OCI-LY7 (cell line): ENCODE measurements at regions not wholly inside any gene's neighbourhood (a gene's known extent, or its start where the extent isn't known, plus 50 kb on each side); places are given as distances from the start of the nearest gene placed in this dataset.

Experiments used
- BruUV-seq: library from RNA; stranded (reverse); fragments of 400-500 nt; replicated peaks from 2 replicates; lab custom pipeline; 2021; lab: Mats Ljungman, UMichigan
- CTCF ChIA-PET: fragments of 300-600 bp; sonication (Branson Sonifier 250); formaldehyde crosslinking; loops from one replicate; lab custom pipeline; 2022; ENCODE audit warnings: antibody characterized with exemption; ENCODE audit not compliant: unreplicated experiment; lab: Charles Lee
- POLR2A ChIA-PET: fragments of 300-600 bp; sonication (Branson Sonifier 250); formaldehyde crosslinking; loops from one replicate; lab custom pipeline; 2022; ENCODE audit warnings: antibody characterized with exemption; lab: Charles Lee
- DNase-seq: peaks from one replicate; pipeline ENCODE4 v3.0.0-alpha.2; 2015; ENCODE audit warnings: low spot score
- H2AFZ ChIP-seq: fragments of 200-600 bp; sonication (generic), shearing (Covaris generic); 2 replicates; pipeline ENCODE4 v1.6.1; 2014; ENCODE audit warnings: mild to moderate bottlenecking, antibody characterized with exemption, low read length, moderate library complexity
- H3K27ac ChIP-seq: fragments of 200-600 bp; sonication (generic); 2 replicates; pipeline ENCODE4 v1.5.1; 2014; ENCODE audit warnings: mixed run types, low read depth, mild to moderate bottlenecking, moderate library complexity, low read length, inconsistent platforms; ENCODE audit not compliant: poor library complexity, severe bottlenecking
- H3K36me3 ChIP-seq: fragments of 200-600 bp; sonication (generic); 2 replicates; pipeline ENCODE4 v1.6.1; 2014; ENCODE audit warnings: mild to moderate bottlenecking, antibody characterized with exemption, low read length, moderate library complexity, mixed read lengths; ENCODE audit not compliant: insufficient read depth
- H3K4me1 ChIP-seq: fragments of 200-600 bp; sonication (generic); 2 replicates; pipeline ENCODE4 v1.5.1; 2014; ENCODE audit warnings: mild to moderate bottlenecking, low read length; ENCODE audit not compliant: insufficient read depth, poor library complexity, severe bottlenecking
- H3K4me2 ChIP-seq: fragments of 200-600 bp; sonication (generic); 2 replicates; pipeline ENCODE4 v1.6.1; 2014; ENCODE audit warnings: mild to moderate bottlenecking, low read length
- H3K4me3 ChIP-seq: fragments of 200-600 bp; sonication (generic); 2 replicates; pipeline ENCODE4 v1.5.1; 2014; ENCODE audit warnings: mild to moderate bottlenecking, low read depth, low read length; ENCODE audit not compliant: poor library complexity, severe bottlenecking
- H3K79me2 ChIP-seq: fragments of 200-600 bp; sonication (generic); 2 replicates; pipeline ENCODE4 v1.6.1; 2016; ENCODE audit warnings: low read depth, mild to moderate bottlenecking, low read length, moderate library complexity, mixed read lengths; ENCODE audit not compliant: insufficient read depth
- H3K9me2 ChIP-seq: fragments of 200-600 bp; sonication (generic); 2 replicates; pipeline ENCODE4 v1.6.1; 2016; ENCODE audit warnings: mild to moderate bottlenecking, low read length, mixed read lengths; ENCODE audit not compliant: insufficient read depth
- H3K9me3 ChIP-seq: fragments of 200-600 bp; sonication (generic); 2 replicates; pipeline ENCODE4 v1.6.1; 2014; ENCODE audit warnings: mild to moderate bottlenecking, mixed run types, low read length, mixed read lengths
- H4K20me1 ChIP-seq: fragments of 200-600 bp; sonication (generic); 2 replicates; pipeline ENCODE4 v1.6.1; 2014; ENCODE audit warnings: mild to moderate bottlenecking, antibody characterized with exemption, low read length, moderate library complexity, mixed read lengths; ENCODE audit not compliant: insufficient read depth
- CTCF ChIP-seq: fragments of 200-600 bp; sonication (generic); conservative IDR thresholded peaks from 2 replicates; pipeline ENCODE4 v1.5.1; 2014; ENCODE audit warnings: mild to moderate bottlenecking, antibody characterized with exemption, low read length, moderate library complexity, mixed read lengths
- EZH2phosphoT487 ChIP-seq: fragments of 200-600 bp; sonication (generic); IDR thresholded peaks from 2 replicates; pipeline ENCODE4 v1.6.1; 2018; ENCODE audit warnings: low read depth, borderline replicate concordance, mild to moderate bottlenecking, mixed run types, antibody characterized with exemption, low read length, moderate library complexity, mixed read lengths
- intact Hi-C: fragments of 100-400 bp; cut with micrococcal nuclease; formaldehyde crosslinking; loops from one replicate; pipeline ENCODE4 v1.10.0; 2022; ENCODE audit not compliant: unreplicated experiment

- H3K27ac ChIP-seq = no peak overlapping the region
- no peaks in the 10 kb centered on the region for H3K9me2 ChIP-seq
- ChIA-PET CTCF (no interaction called here), POLR2A (interaction anchor here (1.0 kb wide), 1 partner anchor 78 kb away, joined by 3 read pairs; no protein-coding TSS in a partner anchor)
- H3K4me3 ChIP-seq = no peak overlapping the region
- TF ChIP-seq CTCF = no peak
- no peak for TF ChIP-seq EZH2phosphoT487
- DNase-seq = no peak
- no peak overlapping the region for H3K4me2 ChIP-seq
- no peaks in the 10 kb centered on the region for H3K4me1 ChIP-seq
- no peaks in the 10 kb centered on the region for H3K79me2 ChIP-seq
- no TSS peak for BruUV-seq
- H3K36me3 ChIP-seq = no peaks in the 10 kb centered on the region
- H2AFZ ChIP-seq = no peak overlapping the region
- intact Hi-C loops = no loop called here
- H3K9me3 ChIP-seq = no peaks in the 10 kb centered on the region
- H4K20me1 ChIP-seq = no peaks in the 10 kb centered on the region
These were observed 62.8 kb upstream of the EDNRB start for GRCh38 chr13:77981281-77981881.

- H3K4me2 ChIP-seq = no peak overlapping the region
- no peaks in the 10 kb centered on the region for H3K36me3 ChIP-seq
- no peaks in the 10 kb centered on the region for H3K4me1 ChIP-seq
- no peaks in the 10 kb centered on the region for H3K79me2 ChIP-seq
- no peak overlapping the region for H3K4me3 ChIP-seq
- intact Hi-C loops = no loop called here
- ChIA-PET POLR2A (no interaction called here), CTCF (no interaction called here)
- no peak for TF ChIP-seq EZH2phosphoT487
- TF ChIP-seq CTCF = no peak
- BruUV-seq = no TSS peak
- no peak overlapping the region for H3K27ac ChIP-seq
- no peak for DNase-seq
- no peaks in the 10 kb centered on the region for H4K20me1 ChIP-seq
- no peaks in the 10 kb centered on the region for H3K9me3 ChIP-seq
- no peak overlapping the region for H2AFZ ChIP-seq
- H3K9me2 ChIP-seq = no peaks in the 10 kb centered on the region
These were observed 62.0 kb upstream of the EDNRB start for GRCh38 chr13:77980592-77980991.

GRCh38 chr13:77979721-77980385 lies 61.2 kb upstream of the EDNRB start:
- TF ChIP-seq EZH2phosphoT487 = no peak
- no peak for TF ChIP-seq CTCF
- Histone ChIP-seq H3K79me2 (no peaks in the 10 kb centered on the region), H3K27ac (no peak overlapping the region), H3K4me1 (no peaks in the 10 kb centered on the region), H3K4me2 (no peak overlapping the region), H4K20me1 (no peaks in the 10 kb centered on the region), H3K4me3 (no peak overlapping the region), H3K36me3 (no peaks in the 10 kb centered on the region), H3K9me3 (no peaks in the 10 kb centered on the region), H2AFZ (no peak overlapping the region), H3K9me2 (no peaks in the 10 kb centered on the region)
- CTCF ChIA-PET = no interaction called here
- no peak for DNase-seq
- POLR2A ChIA-PET = no interaction called here
- no TSS peak for BruUV-seq
- intact Hi-C loops = no loop called here
